GM18517 (cell line): ENCODE measurements at regions not wholly inside any gene's neighbourhood (a gene's known extent, or its start where the extent isn't known, plus 50 kb on each side); places are given as distances from the start of the nearest gene placed in this dataset.
"Not testable (repeated sequence)": the region's sequence is repeated elsewhere in the genome, so short reads cannot be mapped to it uniquely, and the experiment has no call there.

ENCODE experiments used
- ATAC-seq: cut with Tn5 transposase; IDR thresholded peaks from one replicate; pipeline ENCODE4 v1.9.1; 2021; ENCODE audit warnings: mild to moderate bottlenecking, moderate library complexity; ENCODE audit not compliant: unreplicated experiment

- ATAC-seq: no peak
These were observed 99.4 kb upstream of the LSM6 start for GRCh38 chr4:146076081-146076480.

GRCh38 chr4:146073517-146073916 lies 102.0 kb upstream of the LSM6 start:
- ATAC-seq: peak; percentile 81

GRCh38 chr4:146072376-146072775 lies 103.1 kb upstream of the LSM6 start:
- no peak for ATAC-seq

GRCh38 chr4:146071390-146071789 lies 104.1 kb upstream of the LSM6 start:
- no peak for ATAC-seq

- ATAC-seq: no peak
These were observed 112.4 kb upstream of the LSM6 start for GRCh38 chr4:146063143-146063542.

- ATAC-seq: no peak
These were observed 113.2 kb upstream of the LSM6 start for GRCh38 chr4:146062340-146062739.

- no peak for ATAC-seq
These were observed 113.7 kb upstream of the LSM6 start for GRCh38 chr4:146061610-146062334.

GRCh38 chr4:146059865-146060264 lies 115.7 kb upstream of the LSM6 start:
- peak; percentile 75 for ATAC-seq

- ATAC-seq: peak; percentile 54
These were observed 116.4 kb upstream of the LSM6 start for GRCh38 chr4:146059151-146059550.

- ATAC-seq: no peak
These were observed 117.0 kb upstream of the LSM6 start for GRCh38 chr4:146058531-146058930.

- no peak for ATAC-seq
These were observed 116.1 kb upstream of the ZNF827 start for GRCh38 chr4:146054676-146055075.

- no peak for ATAC-seq
These were observed 115.3 kb upstream of the ZNF827 start for GRCh38 chr4:146053891-146054290.

GRCh38 chr4:146051728-146052391 lies 113.2 kb upstream of the ZNF827 start:
- no peak for ATAC-seq

- ATAC-seq: no peak
These were observed 112.6 kb upstream of the ZNF827 start for GRCh38 chr4:146051223-146051622.

- peak; percentile 98 for ATAC-seq
These were observed 111.2 kb upstream of the ZNF827 start for GRCh38 chr4:146049802-146050201.

GRCh38 chr4:146047768-146048167 lies 109.1 kb upstream of the ZNF827 start:
- ATAC-seq: not testable (repeated sequence)

GRCh38 chr4:146041139-146042004 lies 102.7 kb upstream of the ZNF827 start:
- ATAC-seq: peak; percentile 80

GRCh38 chr4:146040623-146041022 lies 102.0 kb upstream of the ZNF827 start:
- ATAC-seq: no peak

GRCh38 chr4:146033149-146033548 lies 94.5 kb upstream of the ZNF827 start:
- no peak for ATAC-seq

- ATAC-seq: peak; percentile 26
These were observed 93.7 kb upstream of the ZNF827 start for GRCh38 chr4:146032234-146032860.
